ENCODE measurements at regions not wholly inside any gene's neighbourhood (a gene's known extent, or its start where the extent isn't known, plus 50 kb on each side); places are given as distances from the start of the nearest gene placed in this dataset.
"Not testable (repeated sequence)": the region's sequence is repeated elsewhere in the genome, so short reads cannot be mapped to it uniquely, and the experiment has no call there.

DNA sequence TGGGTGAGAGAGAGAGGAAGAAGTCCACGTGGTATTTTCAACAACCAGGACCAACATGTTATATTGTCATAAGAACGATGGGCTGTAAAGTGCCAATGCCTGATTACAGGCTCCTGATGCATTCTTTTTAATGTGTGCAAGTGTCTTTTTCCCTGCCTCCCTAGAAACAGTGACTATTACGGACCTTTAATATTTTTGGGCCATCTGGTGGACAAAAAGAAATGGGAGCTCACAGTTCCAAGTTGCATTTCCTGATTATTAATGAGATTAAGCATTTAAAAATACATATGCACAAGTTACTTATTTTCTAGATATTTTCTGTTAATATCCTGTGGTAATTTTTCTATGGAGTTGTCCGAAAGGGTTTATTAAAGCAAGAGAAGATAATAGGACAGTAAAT lies 530.2 kb downstream of the NR2F2 start:
- TF ChIP-seq, protein P1, sequence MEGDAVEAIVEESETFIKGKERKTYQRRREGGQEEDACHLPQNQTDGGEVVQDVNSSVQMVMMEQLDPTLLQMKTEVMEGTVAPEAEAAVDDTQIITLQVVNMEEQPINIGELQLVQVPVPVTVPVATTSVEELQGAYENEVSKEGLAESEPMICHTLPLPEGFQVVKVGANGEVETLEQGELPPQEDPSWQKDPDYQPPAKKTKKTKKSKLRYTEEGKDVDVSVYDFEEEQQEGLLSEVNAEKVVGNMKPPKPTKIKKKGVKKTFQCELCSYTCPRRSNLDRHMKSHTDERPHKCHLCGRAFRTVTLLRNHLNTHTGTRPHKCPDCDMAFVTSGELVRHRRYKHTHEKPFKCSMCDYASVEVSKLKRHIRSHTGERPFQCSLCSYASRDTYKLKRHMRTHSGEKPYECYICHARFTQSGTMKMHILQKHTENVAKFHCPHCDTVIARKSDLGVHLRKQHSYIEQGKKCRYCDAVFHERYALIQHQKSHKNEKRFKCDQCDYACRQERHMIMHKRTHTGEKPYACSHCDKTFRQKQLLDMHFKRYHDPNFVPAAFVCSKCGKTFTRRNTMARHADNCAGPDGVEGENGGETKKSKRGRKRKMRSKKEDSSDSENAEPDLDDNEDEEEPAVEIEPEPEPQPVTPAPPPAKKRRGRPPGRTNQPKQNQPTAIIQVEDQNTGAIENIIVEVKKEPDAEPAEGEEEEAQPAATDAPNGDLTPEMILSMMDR (IDR thresholded peaks at IDR 0.05; ENCODE audit: low read depth, low read length, missing control alignments) = no peak
- no peak overlapping the region for H3K4me3 ChIP-seq (replicated peaks; ENCODE audit: low read depth, low read length)
- DNase-seq (ENCODE audit: extremely low read depth, low read depth) = no peak

- TF ChIP-seq, protein P1 (IDR thresholded peaks at IDR 0.05; ENCODE audit: low read depth, low read length, missing control alignments) = no peak
- H3K4me3 ChIP-seq (replicated peaks; ENCODE audit: low read depth, low read length) = no peak overlapping the region
- no peak for DNase-seq (ENCODE audit: extremely low read depth, low read depth)
These were observed 537.5 kb downstream of the NR2F2 start for GRCh38 chr15:96867992-96868391.

DNA sequence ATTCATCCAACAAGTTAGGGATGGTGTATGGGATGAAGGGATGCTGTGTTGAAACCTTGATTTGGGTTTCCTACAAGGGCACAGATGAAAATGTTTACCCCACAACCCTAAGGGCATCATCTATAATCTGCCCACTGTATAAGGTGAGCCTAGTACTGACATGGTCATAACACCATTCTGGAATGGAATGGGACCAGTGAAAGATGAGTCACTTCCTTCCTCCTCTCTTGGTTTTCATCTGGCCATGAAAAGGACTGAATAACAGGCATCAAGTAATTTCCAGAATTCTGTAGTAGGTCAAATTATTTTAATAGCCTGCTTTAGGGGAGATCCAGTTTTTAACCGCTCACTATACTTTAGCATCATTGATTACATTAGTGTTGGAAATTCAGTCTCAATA lies 538.6 kb downstream of the NR2F2 start:
- TF ChIP-seq, protein P1 (IDR thresholded peaks at IDR 0.05; ENCODE audit: low read depth, low read length, missing control alignments) = no peak
- no peak overlapping the region for H3K4me3 ChIP-seq (replicated peaks; ENCODE audit: low read depth, low read length)
- no peak for DNase-seq (ENCODE audit: extremely low read depth, low read depth)

GRCh38 chr15:96869790-96870189 lies 539.3 kb downstream of the NR2F2 start:
- DNase-seq (ENCODE audit: extremely low read depth, low read depth) = no peak
- no peak overlapping the region for H3K4me3 ChIP-seq (replicated peaks; ENCODE audit: low read depth, low read length)
- TF ChIP-seq, protein P1 (IDR thresholded peaks at IDR 0.05; ENCODE audit: low read depth, low read length, missing control alignments) = no peak

DNA sequence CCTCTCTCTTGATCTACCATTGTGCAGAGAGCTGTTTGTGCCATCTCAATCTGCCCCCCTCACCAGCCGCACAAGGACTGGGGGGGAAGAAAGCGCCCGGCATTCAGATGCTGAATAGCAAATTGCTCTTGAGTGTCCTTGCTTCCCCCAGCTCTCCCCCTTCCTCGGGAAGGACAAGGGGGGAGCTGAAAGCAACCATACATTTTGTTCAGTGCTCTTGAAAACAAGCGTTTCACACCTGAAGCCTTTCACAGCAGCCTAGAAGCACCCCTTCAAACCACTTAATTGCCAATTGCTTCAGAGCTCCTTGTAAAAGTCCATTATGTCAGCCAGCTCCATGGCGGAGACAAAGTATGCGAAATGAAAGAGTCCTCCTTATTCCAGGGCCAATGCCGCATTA lies 540.1 kb downstream of the NR2F2 start:
- DNase-seq (ENCODE audit: extremely low read depth, low read depth) = no peak
- H3K4me3 ChIP-seq (replicated peaks; ENCODE audit: low read depth, low read length) = no peak overlapping the region
- TF ChIP-seq, protein P1 (IDR thresholded peaks at IDR 0.05; ENCODE audit: low read depth, low read length, missing control alignments) = no peak

GRCh38 chr15:96877442-96877841 lies 546.9 kb downstream of the NR2F2 start:
- not testable (repeated sequence) for H3K4me3 ChIP-seq (replicated peaks; ENCODE audit: low read depth, low read length); DNase-seq (ENCODE audit: extremely low read depth, low read depth)

GRCh38 chr15:96878129-96878528 lies 547.6 kb downstream of the NR2F2 start:
- TF ChIP-seq, protein P1 (IDR thresholded peaks at IDR 0.05; ENCODE audit: low read depth, low read length, missing control alignments) = no peak
- no peak overlapping the region for H3K4me3 ChIP-seq (replicated peaks; ENCODE audit: low read depth, low read length)
- DNase-seq (ENCODE audit: extremely low read depth, low read depth) = no peak

Data from HFF-Myc (cell line).